K562 (cell line): ENCODE measurements at regions not wholly inside any gene's neighbourhood (a gene's known extent, or its start where the extent isn't known, plus 50 kb on each side); places are given as distances from the start of the nearest gene placed in this dataset.

Experiments used
- ATAC-seq: fragments of 200-7000 bp; cut with Tn5 transposase; 3 replicates; pipeline ENCODE4 v1.9.1; 2020; ENCODE audit warnings: moderate library complexity
- BruUV-seq: library from RNA; stranded (reverse); fragments of 400-500 nt; replicated peaks from 2 replicates; lab custom pipeline; 2021; lab: Mats Ljungman, UMichigan
- CTCF ChIA-PET: fragments of 300-600 bp; formaldehyde crosslinking; extraction: SDS; loops from one replicate; lab custom pipeline; 2021; ENCODE audit warnings: low intra/inter-chr PET ratio; lab: Yijun Ruan, JAX
- POLR2A ChIA-PET: fragments of 300-600, 350-650 bp; sonication (Branson Sonifier 250); formaldehyde crosslinking; extraction: SDS; loops from one replicate; lab custom pipeline; 2021; ENCODE audit warnings: antibody characterized with exemption, inconsistent platforms; lab: Yijun Ruan, JAX
- DNase-seq, 4 experiments: peaks; one replicate each; pipeline versions ENCODE4 v3.0.0 to v3.0.0-alpha.2; 2011 to 2018; ENCODE audit warnings: low spot score in 3 of 4, mixed read lengths in 3 of 4; ENCODE audit errors: extremely low read depth in 1 of 4
- FAIRE-seq: peaks from 2 replicates; lab custom pipeline; 2011; peaks lifted over from hg19 to GRCh38; lab: Jason Lieb, UNC
- H2AFZ ChIP-seq: 2 replicates; pipeline ENCODE4 v1.6.0; 2011; ENCODE audit warnings: low read depth, low read length, control low read depth, inconsistent platforms
- H3K27ac ChIP-seq: fragments of 200-600 bp; 3 replicates; pipeline ENCODE4 v1.8.0; 2011; ENCODE audit warnings: low read depth, mild to moderate bottlenecking, control low read depth, inconsistent platforms, low read length, moderate library complexity, mixed read lengths; ENCODE audit errors: extremely low read depth
- H3K27me3 ChIP-seq, 2 experiments: fragments of 300-600 bp in 1 of 2; 2 replicates in 1 of 2; 3 replicates in 1 of 2; pipeline versions ENCODE4 v1.6.0 to v1.8.0; 2011; ENCODE audit warnings: inconsistent platforms in 2 of 2, low read length in 2 of 2, mild to moderate bottlenecking in 1 of 2, mixed read lengths in 1 of 2, moderate library complexity in 1 of 2; ENCODE audit not compliant: control insufficient read depth in 2 of 2, insufficient read depth in 2 of 2
- H3K36me3 ChIP-seq: fragments of 300-600 bp; 3 replicates; pipeline ENCODE4 v1.8.0; 2011; ENCODE audit warnings: mild to moderate bottlenecking, low read length, inconsistent platforms; ENCODE audit not compliant: control insufficient read depth, insufficient read depth
- H3K4me1 ChIP-seq, 2 experiments: fragments of 200-600 bp in 1 of 2; replicated peaks in 1 of 2; 2 replicates in 1 of 2; 3 replicates in 1 of 2; pipeline versions ENCODE4 v1.5.1 to v1.8.0; 2011; ENCODE audit warnings: inconsistent platforms in 2 of 2, low read length in 2 of 2, mild to moderate bottlenecking in 1 of 2, mixed read lengths in 1 of 2, moderate library complexity in 1 of 2; ENCODE audit not compliant: control insufficient read depth in 2 of 2, insufficient read depth in 2 of 2
- H3K4me2 ChIP-seq: 2 replicates; pipeline ENCODE4 v1.6.1; 2011; ENCODE audit warnings: low read length, control low read depth, inconsistent platforms, mixed read lengths; ENCODE audit not compliant: insufficient read depth
- H3K4me3 ChIP-seq: fragments of 200-600 bp; sonication (generic), shearing (Covaris generic); 2 replicates; pipeline ENCODE4 v1.5.1; 2016; ENCODE audit warnings: control low read depth, inconsistent platforms
- H3K79me2 ChIP-seq: fragments of 200-600 bp; 3 replicates; pipeline ENCODE4 v1.8.0; 2011; ENCODE audit warnings: low read length, inconsistent platforms; ENCODE audit not compliant: control insufficient read depth, insufficient read depth
- H3K9ac ChIP-seq, 2 experiments: 2 replicates each; pipeline versions ENCODE4 v1.6.0 to v1.6.1; 2011; ENCODE audit warnings: low read depth in 2 of 2, low read length in 2 of 2, control low read depth in 1 of 2, inconsistent platforms in 1 of 2, mild to moderate bottlenecking in 1 of 2, mixed read lengths in 1 of 2; ENCODE audit not compliant: insufficient read depth in 1 of 2
- H3K9me1 ChIP-seq: one replicate; pipeline ENCODE4 v1.6.0; 2011; ENCODE audit warnings: inconsistent platforms, mild to moderate bottlenecking, low read length, moderate library complexity; ENCODE audit not compliant: control insufficient read depth, insufficient read depth
- H3K9me3 ChIP-seq: replicated peaks from 2 replicates; pipeline ENCODE4 v1.5.1; 2011; ENCODE audit warnings: low read depth, low read length, inconsistent platforms; ENCODE audit not compliant: control insufficient read depth, insufficient read depth
- H4K20me1 ChIP-seq: replicated peaks from 2 replicates; pipeline ENCODE4 v1.6.1; 2011; ENCODE audit warnings: low read length, inconsistent platforms, mixed read lengths; ENCODE audit not compliant: control insufficient read depth, insufficient read depth
- CHD1 ChIP-seq: fragments of 200-600 bp; sonication (generic); IDR thresholded peaks from one replicate; pipeline ENCODE4 v1.6.1; 2012; ENCODE audit warnings: mild to moderate bottlenecking, moderate library complexity, low read length, inconsistent platforms
- CTBP1 ChIP-seq: fragments of 450-650 bp; IDR thresholded peaks from 2 replicates; pipeline ENCODE4 v1.6.1; 2016; ENCODE audit warnings: borderline replicate concordance
- GABPA ChIP-seq: fragments of 200-800 bp; sonication (Bioruptor generic); conservative IDR thresholded peaks from 2 replicates; pipeline ENCODE4 v1.6.1; 2016; ENCODE audit warnings: low read depth, missing genetic modification characterization, missing compliant biosample characterization
- HNRNPUL1 ChIP-seq: fragments of 200-400 bp; formaldehyde crosslinking; IDR thresholded peaks from 2 replicates; pipeline ENCODE4 v1.6.1; 2017; ENCODE audit warnings: low read length
- MIER1 ChIP-seq: fragments of 450-650 bp; IDR thresholded peaks from 2 replicates; pipeline ENCODE4 v1.6.1; 2016; ENCODE audit warnings: antibody characterized with exemption, mild to moderate bottlenecking, low read depth
- PTRF ChIP-seq: fragments of 450-650 bp; IDR thresholded peaks from 2 replicates; pipeline ENCODE4 v1.6.1; 2016; ENCODE audit warnings: mild to moderate bottlenecking, missing genetic modification characterization, missing compliant biosample characterization
- RBM22 ChIP-seq: fragments of 200-400 bp; formaldehyde crosslinking; IDR thresholded peaks from 2 replicates; pipeline ENCODE4 v1.6.1; 2018; ENCODE audit warnings: low read length, low read depth; ENCODE audit not compliant: poor library complexity, severe bottlenecking
- SMARCB1 ChIP-seq: IDR thresholded peaks from 2 replicates; pipeline ENCODE4 v1.6.1; 2011; ENCODE audit warnings: improper control_type of control experiment, low read depth; ENCODE audit not compliant: insufficient read length
- ZBTB5 ChIP-seq: fragments of 450-650 bp; IDR thresholded peaks from 2 replicates; pipeline ENCODE4 v1.6.1; 2017; ENCODE audit warnings: antibody characterized with exemption
- ZBTB8A ChIP-seq: fragments of 450-650 bp; IDR thresholded peaks from 2 replicates; pipeline ENCODE4 v1.6.1; 2018; ENCODE audit warnings: mild to moderate bottlenecking, moderate library complexity; ENCODE audit not compliant: partially characterized antibody
- WGBS: fragments of 100-300 bp; shearing (Covaris generic); methylation state at CpG from one replicate; pipeline ENCODE4 v1.1.6; 2016; ENCODE audit warnings: low coverage, mixed read lengths; ENCODE audit not compliant: insufficient coverage; ENCODE audit errors: missing lambda C conversion rate; 5-methylcytosine and 5-hydroxymethylcytosine counted together
- in situ Hi-C: fragments of 300-500 bp; cut with MboI; formaldehyde crosslinking; loops from 4 replicates; pipeline ENCODE4 v1.15.0; 2018; ENCODE audit warnings: inconsistent platforms, mixed read lengths
- intact Hi-C: fragments of 100-400 bp; cut with micrococcal nuclease; formaldehyde crosslinking; loops from 2 replicates; pipeline ENCODE4 v1.14.2; 2022

- H3K27ac ChIP-seq: no peak overlapping the region
- no peak for FAIRE-seq
- H3K79me2 ChIP-seq: no peaks in the 10 kb centered on the region
- in situ Hi-C loops: no loop called here
- TF ChIP-seq CTBP1 (no peak), CHD1 (no peak), RBM22 (no peak), ZBTB5 (no peak), HNRNPUL1 (no peak), PTRF (tag) (no peak), GABPA (tag) (no peak), ZBTB8A (no peak), MIER1 (no peak), SMARCB1 (no peak)
- no peak overlapping the region for H3K9ac ChIP-seq
- no peak for DNase-seq
- intact Hi-C loops: no loop called here
- no peaks in the 10 kb centered on the region for H3K9me1 ChIP-seq
- H3K27me3 ChIP-seq: no peaks in the 10 kb centered on the region
- no TSS peak for BruUV-seq
- H3K4me2 ChIP-seq: no peak overlapping the region
- POLR2A ChIA-PET: no interaction called here
- no peaks in the 10 kb centered on the region for H3K4me1 ChIP-seq
- H3K9me3 ChIP-seq: no peaks in the 10 kb centered on the region
- no peaks in the 10 kb centered on the region for H3K36me3 ChIP-seq
- no peak for ATAC-seq
- WGBS: 9% methylated on average over 1 of the region's 2 CpGs
- CTCF ChIA-PET: no interaction called here
- no peak overlapping the region for H2AFZ ChIP-seq
- H4K20me1 ChIP-seq: no peaks in the 10 kb centered on the region
- H3K4me3 ChIP-seq: no peak overlapping the region
These were observed 416.6 kb upstream of the ACVR2A start for GRCh38 chr2:147428120-147428747.
